NCI-H2171 treated with DMSO at 0.1 percent for 48 hours (cell line): ENCODE measurements at regions not wholly inside any gene's neighbourhood (a gene's known extent, or its start where the extent isn't known, plus 50 kb on each side); places are given as distances from the start of the nearest gene placed in this dataset.

ENCODE experiments used
- DNase-seq: peaks from one replicate; lab custom pipeline; 2025; lab: John Stamatoyannopoulos, UW

DNA sequence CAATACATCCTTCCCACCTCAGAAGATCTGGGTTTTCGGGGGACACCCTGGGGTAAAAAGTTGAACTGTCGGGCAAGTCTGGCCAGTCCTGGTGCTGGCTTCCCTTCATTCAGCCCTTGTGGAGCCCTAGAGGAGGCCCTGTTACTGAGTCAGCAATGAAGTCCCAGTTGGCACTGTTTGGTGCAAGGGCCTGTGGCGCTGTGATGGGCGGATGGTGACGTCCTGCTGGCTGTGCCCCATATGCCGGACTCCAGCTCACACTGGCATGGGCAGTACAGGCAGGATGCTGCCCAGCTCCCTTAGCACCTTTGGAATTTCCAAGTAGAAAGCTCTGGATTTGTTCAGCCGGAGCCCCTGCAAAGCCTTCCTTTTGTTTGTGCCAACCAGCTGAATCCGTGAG lies 186.2 kb upstream of the PMEPA1 start:
- DNase-seq, result no peak

DNA sequence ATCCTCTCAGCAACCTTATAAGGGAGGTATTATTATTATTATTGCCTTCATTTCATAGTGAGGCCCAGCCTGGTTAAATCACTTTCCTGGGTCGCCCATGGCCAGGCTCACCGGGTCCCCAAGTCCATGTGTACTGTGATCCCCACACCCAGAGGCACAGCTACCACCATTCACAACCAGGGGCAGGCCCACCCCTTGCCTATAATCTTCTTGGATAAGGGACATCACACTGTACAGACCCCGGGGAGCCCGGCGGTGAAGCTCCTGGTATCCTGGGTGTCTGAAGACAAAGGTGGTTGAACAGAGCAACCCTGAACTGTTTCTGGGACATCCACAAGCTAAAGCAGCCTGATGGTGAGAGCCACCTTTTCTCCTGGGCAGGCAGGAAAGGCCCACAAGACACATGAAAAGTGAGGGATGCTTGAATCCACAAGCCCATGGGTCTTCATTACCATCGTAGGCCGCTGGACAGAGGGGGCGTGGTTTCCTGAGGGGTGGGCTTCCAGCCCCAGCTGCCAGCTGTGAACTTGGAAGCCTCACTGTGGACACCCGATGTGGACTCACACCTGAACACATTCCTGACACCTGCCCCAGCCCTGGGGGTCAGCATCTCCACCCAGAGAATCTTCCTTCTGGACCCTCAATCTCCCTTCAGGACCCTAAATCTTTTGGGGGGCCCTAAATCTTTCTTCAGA lies 185.5 kb upstream of the PMEPA1 start:
- no peak for DNase-seq

DNA sequence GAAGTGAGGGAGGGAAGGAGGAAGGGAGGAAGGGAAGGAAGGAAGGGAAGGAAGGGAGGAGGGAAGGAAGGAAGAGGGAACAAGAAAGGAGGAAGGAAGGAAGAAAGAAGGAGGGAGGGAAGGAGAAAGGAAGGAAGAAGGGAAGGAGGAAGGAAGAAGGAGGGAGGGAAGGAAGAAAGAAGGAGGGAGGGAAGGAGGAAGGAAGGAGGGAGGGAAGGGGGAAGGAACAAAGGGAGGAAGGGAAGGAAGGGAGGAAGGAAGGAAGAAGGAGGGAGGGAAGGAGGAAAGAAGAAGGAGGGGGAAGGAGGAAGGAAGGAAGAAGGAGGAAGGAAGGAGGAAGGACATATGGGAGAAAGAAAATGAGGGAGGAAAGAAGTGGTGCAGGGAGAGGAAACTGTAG lies 184.7 kb upstream of the PMEPA1 start:
- DNase-seq, result no peak

DNA sequence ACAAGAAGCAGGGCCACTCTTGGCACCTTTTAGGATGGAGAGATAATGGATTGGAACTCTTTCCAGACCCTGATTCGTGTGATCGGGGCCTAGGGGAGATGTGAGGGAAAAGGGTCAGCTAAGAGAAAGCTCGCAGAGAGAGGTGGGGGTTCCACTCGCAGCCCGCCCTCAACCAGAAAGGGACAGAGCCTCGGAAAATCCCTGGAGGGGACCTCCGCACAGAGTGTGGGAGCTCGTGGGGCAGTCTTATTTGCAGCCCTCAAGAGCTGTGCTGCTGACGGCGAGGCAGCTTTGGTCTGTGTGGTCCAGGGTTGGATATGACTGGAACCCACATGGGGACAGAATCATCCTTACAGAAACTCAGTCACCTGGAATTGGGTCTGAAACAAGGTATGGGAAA lies 184.3 kb upstream of the PMEPA1 start:
- DNase-seq, result no peak

DNA sequence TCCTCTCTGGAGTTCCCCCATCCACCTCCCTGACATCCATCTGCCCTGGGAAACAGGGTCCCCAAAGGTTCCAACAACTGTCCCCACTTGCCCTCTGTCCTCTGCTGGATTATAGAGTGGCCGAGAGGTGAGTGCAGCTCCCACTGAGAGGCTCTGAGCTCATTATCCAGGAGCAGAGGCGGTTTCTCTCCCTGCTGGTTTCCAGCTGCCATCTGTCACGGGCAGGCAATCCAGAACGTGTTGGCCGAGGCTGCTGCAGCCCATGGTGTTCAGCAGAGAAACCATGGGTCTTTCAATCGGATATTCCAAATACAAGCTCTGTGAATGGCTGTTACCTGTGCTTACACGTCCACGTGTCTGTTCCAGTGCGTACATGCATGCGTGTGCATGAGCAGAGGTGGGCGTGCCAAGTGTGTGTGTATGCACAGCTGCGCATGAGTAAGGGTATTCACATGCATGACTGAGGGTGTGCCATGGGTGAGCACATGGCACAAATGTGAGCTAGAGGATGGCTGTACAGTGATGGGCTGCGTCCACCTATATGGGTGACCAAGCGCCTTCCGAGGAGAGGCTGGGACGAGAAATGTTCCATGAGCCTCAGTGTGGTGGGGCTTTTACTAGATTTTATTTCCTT lies 183.7 kb upstream of the PMEPA1 start:
- DNase-seq, result peak; percentile 66

DNA sequence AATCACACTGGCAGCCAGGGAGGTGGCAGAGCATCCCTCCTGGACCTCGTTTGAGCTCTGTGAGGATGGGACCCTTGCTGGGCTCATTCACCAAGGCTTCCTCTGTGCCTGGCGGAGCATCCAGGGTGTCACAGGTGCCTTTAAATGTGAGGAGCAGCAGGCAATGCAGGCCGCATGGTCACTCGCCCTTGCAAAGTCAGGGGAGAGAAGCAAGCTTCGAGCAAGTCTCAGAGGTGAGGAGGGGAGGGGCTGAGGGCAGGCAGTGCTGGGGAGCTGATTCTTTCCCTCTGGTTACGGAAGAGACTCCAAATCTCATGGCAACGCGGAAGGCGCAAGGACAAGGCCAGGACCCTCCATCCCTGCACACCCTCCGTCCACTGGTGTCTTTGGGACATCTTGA lies 182.7 kb upstream of the PMEPA1 start:
- no peak for DNase-seq

DNA sequence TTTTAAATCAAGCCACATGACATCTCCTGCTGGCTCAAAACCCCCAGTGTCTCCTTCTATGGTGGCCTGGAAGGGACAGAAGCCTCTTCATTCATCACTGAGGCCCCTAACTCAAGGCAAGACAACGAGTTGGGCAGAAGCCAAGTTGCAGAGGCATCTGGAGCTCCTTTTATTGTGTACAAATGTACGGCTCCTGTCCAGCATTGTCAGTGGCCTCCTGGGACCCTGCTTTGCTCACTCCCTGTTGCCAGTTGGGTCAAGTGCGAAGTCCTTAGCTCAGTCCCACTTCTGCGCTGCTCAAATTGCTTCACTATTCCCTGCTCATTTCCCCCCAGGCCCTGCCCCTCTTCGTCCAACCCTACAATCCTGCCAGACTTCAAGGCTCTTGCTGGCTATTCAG lies 181.2 kb upstream of the PMEPA1 start:
- DNase-seq, result peak; percentile 3

DNA sequence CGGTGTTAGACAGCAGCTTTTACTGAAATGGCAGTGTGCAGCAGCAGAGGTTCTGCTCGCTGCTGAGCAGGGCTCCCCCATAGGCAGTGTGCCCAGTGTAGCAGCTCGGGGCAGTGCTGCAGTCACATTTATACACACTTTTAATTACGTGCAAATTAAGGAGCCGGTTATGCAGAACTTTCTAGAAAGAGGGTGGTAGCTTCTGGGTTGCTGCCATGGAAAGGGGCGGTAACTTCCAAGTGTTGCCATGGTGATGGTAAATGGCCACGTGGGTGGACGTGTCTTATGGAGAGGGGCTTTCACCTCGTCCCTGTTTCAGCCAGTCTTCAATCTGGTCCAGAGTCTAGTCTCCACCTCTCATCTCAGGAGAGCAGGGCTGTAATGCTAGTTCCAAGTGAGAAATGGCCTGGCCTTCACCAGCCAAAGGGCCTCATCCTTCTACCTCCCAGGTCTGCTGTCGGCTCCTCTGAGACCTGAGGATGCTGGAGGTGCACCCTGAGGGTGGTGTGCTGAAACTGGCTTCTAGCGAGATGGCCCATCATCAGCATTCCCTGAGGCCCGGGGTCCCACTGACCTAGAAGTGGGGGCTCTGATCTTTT lies 180.5 kb upstream of the PMEPA1 start:
- no peak for DNase-seq

DNA sequence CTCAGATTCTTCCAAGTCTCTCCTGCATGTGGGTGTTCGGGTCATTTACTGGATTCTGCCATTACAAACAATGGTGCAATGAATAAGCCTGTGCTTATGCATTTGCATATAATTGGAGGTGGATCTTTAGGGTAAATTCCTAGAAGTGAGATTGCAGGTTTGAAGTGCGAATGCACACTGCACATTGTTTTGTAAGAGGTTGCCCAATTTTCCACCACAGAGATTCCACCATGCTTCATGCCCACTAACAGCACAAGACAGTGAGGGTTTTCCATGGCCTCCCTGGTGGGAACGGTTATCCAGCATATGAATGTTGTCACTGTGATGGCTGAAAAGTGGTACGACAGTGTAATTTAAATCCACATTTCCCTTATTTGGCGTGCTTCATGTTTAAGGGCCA lies 178.8 kb upstream of the PMEPA1 start:
- no peak for DNase-seq

DNA sequence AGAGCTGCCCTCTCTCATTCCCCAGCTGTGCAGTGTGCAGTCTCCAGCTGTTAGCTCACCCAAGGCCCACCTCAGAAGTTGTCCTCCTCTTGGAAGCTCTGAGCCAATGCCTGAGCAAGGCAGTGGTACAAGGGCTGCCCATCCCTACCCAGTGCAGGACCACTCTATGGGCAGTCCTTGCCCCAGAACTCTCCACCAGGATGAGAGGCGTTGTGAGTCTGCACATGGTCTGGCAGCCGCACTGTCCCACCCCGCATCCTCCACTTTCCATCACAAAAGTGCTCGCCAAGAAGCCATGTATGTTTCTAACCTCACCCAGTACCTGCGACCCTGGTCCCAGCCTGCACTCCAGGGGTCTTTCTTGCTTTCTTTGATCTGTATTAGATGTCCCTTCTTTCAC lies 175.1 kb upstream of the PMEPA1 start:
- no peak for DNase-seq

DNA sequence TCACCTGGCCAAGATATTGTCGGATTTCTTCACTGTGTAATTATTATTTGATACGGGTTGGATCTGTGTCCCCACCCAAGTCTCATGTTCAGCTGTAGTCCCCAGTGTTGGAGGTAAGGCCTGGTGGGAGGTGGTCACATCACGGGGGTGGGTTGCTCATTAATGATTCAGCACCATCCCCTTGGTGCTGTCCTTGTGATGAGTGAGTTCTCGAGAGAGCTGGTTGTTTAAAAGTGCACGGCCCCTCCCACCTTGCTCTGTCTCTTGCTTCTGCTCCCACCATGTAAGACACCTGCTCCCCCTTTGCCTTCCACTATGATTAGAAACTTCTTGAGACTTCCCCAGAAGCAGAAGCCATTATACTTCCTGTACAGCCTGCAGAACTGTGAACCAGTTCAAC lies 173.9 kb upstream of the PMEPA1 start:
- no peak for DNase-seq

DNA sequence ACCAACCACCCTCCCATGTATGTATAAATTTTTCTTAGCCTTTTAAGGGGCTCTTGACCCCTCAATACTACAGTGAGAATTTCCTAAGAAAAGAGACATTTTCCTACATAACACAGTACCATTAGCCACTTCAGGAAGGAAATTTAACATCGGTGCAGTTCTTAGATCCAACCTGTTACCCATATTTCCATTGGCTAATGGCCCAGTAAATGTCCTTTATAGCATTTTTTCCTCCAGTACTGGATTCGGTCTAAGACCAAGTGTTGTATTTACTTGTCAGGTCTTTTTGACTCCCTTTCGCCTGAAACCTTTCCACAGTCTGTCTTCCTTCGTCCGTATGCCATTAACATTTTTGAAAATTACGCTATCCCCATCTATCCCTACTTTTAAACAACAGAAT lies 173.4 kb upstream of the PMEPA1 start:
- DNase-seq, result no peak

DNA sequence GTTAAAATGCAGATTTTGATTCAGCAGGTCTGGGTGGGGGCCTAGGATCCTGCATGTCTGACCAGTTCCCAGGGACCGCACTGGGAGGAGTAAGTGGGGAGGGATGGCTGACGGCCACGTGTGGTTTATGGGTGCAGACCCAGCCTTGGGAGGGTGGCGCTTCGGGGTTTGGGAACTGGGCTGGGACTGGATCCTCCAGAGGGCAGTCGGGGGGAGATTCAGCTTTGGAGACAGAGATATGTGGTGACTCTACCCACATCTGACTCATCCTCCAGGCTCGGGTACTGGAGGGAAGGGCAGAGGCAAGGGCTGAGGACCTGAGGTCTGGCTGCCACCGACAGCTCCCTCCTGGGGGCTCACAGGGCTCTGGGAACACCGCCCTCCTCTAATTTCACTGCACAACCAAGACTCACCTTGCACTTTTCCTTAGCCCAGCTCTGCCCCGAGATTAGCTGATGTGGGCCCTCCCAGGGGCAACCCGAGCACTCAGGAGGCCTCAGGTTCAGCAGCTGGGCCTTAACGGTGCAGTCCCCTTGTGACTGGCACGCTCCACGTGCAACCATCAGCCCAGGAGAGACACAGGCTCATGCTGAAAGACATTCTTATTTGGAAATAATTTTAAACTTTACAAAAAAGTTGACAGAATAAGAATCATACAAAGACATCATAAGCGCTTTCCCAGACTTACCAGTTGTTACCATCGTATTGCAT lies 172.8 kb upstream of the PMEPA1 start:
- no peak for DNase-seq

DNA sequence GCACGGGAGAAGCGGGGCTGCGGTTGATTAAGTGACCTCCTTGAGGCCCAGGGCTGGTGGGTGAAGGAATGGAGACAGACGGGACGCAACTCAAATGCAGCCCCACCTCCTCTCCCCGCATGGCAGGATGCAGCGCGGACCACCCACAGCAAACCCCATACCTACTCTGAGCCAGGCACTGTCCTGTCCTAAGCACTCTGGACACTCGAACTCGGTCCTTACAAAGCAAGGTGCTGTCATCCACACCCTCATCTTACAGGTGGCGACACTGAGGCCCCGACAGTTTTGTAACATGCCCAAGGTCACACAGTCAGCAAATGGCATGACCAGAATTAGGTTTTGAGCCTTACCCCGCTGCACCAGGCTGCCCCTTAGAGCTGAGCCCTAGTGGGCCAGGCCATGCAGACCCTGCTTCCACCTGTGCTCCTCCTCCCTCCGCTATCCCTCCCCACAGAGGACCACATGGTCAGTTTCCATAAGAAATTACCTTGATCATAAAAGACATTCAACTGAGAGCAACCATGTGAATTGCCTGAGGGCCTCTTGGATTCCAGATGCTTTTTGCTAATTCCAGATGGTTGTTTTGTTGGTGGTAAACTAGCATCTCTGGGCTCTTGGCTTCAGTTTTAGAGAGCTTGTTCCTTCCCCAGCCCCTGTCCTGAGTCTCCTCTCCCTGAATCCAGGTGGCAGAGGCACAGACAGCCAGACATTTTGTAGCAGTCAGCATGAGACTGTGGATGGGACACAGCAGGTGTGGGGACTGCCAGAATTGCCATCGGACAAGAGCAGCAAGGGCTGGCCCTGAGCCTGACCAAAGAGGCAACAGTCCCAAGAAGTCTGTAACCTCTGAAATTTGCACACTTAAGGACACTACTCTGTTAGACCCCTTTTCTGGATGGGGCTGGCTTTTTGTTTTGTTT lies 171.9 kb upstream of the PMEPA1 start:
- DNase-seq, result no peak

DNA sequence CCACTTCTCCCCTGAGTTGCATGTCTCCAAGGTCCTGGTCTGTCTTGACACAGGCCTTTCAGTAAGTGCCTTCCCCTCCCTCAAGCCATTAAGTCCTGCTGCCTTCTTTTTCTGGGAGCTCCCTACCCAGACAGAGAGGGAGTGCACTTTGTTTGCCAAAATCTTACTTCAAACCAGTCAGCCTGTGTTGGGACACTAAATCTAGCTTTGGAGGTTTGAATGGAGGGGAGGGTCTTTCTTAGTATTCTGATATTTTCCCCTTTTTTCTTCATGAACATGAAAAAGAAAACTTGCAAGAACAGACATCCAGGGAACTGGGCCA lies 170.7 kb upstream of the PMEPA1 start:
- DNase-seq, result no peak

DNA sequence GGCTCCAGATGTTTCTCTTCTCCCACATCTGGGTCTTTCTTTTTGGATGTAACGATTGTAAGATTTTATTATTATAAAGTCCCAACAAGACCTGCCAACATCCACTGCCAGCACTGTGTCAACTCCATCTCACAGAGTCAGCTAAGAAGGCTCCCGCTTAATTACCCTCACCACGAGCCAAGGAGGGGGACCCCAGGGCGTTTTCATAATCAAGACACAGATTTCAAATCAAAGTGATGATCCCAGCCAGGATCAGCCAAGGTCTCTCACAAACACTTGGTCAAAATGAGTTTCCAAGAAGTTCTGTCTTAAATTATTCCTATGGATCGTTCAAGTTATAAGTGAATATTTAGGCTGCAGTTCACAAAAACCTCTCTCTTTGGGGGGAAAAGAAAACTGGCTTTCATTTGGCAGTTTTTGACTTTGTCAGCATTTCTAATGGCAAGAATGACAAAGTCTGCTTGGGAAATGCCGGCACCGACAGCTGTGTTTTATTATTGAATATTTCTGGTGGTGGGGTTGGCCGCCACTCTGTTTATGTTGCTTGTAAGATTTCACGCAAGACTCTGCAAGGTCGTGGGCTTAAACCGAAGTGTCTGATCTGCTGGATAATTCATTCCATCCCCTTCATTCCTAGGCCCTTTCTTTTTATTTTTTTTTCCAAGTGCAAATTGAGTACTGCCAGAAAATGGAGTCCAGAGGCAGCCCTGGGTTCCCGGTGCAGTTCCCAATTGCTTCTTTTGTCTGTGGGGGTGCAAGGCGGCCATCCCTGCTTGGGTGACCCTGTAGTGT lies 170.2 kb upstream of the PMEPA1 start:
- no peak for DNase-seq

DNA sequence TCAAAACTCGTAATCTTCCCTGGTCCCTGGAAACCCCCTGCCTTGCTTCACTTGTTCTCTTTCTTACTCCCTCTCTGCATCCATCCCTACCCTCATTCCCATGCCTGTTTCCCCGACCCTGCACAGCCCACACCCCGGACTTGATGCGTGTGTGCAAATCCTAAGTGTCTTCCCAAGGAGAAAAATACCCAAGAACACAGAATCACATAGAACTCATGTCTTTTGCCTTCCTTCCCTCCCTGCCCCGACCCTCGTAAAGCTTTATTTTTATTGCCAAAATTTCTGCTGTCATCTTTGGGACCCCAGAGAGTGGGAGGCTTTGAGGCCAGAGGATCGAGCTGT lies 169.6 kb upstream of the PMEPA1 start:
- no peak for DNase-seq

DNA sequence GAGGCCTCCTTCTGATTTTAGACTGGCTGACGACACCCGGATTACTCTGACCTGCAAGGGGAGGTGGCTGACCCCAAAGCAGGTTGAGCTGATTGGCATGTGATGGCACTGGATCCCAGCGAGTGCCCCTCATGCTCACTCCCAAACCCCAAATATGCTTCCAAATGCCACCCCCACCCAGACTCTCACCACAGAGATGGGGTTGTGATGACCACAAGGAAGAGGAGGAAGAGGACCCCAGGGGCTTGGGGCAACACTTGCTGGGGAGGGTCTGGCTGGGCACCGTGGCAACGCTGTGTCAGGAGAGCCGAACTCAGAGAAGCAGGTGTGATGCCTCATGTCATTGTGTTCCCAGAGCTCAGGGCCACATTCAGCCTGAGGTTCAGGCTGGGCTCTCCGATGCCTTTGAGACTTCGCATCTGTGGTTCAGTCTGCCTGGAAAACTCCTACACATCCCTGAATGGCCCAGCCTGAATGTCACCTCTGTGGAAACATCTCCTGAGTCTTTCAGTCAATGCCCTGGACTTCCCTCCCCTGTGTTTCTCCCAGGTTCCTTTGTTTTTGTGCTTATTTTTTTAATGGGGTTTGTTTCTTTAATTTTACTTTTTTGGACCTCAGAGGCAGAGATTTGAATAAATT lies 169.1 kb upstream of the PMEPA1 start:
- no peak for DNase-seq

DNA sequence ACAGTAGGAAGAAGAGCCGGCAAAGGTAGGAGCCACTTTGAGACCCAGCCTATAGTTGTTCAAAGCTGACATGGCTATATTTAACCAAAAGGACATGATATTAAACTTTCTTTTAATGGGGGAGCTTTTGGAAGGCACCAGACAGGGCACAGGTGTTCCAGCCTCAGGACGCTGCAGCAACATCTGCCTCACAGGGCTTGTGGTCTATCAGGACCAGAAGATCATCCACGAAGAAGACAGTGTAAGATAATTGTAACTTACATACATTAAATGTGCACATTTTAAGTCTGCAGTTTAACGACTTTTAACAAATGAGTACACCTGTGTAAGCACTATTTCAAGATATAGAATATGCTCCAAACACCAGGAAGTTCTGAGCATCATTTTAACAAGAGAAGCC lies 168.2 kb upstream of the PMEPA1 start:
- DNase-seq, result no peak

DNA sequence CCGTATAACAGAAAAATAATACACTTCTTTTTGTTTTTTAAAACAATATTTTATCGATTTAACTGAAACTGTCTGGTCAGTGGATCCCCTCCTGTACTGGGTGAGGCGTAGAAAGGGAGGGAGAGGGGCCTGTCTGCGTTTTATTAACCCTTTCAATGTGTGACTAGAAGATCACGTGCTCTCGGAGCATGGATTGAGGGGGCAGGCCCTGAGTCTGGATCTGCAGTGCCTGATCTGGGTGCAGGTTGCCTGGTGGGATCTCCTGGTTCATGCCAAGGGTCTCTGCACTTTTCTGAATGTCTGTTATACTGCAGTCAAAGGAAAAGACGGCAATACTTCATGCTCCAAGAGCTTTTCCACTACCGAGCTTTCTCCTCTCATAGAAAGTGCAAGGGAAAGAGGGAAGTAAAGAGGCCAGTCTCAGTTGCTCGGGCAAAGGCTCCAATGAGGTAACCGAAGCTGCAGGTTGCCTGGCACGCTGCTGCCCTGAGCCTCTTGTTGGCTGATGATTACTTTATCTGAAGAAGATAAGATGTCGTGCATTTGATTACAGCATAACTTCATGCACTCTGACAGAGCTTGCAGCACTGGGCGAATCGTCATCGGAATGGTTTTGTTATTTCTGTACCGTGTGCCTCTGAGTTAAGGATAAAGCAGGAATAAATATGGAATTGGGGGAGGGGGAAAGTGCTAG lies 167.5 kb upstream of the PMEPA1 start:
- DNase-seq, result no peak
